ENCODE measurements at regions not wholly inside any gene's neighbourhood (a gene's known extent, or its start where the extent isn't known, plus 50 kb on each side); places are given as distances from the start of the nearest gene placed in this dataset.

GRCh38 chr15:96147267-96147666 lies 183.2 kb upstream of the NR2F2 start:
- intact Hi-C loops (cut with micrococcal nuclease; ENCODE audit: unreplicated experiment) = no loop called here
- no peak overlapping the region for H2AFZ ChIP-seq (ENCODE audit: low read length)
- no peak overlapping the region for H3K4me2 ChIP-seq (ENCODE audit: low read depth, low read length)
- no peaks in the 10 kb centered on the region for H4K20me1 ChIP-seq (ENCODE audit: insufficient read depth, low read length)
- ChIA-PET CTCF (ENCODE audit: low intra/inter-chr PET ratio, low total read pairs) (no interaction called here), POLR2A (interaction anchor here (0.6 to 1.0 kb wide), 2 partner anchors 24 to 37 kb away, joined by 4 read pairs; no protein-coding TSS in a partner anchor)
- H3K4me3 ChIP-seq (replicated peaks in 1 of 3; ENCODE audit: insufficient read depth in 1 of 3, low read depth in 2 of 3, low read length in 3 of 3) = no peak overlapping the region
- in situ Hi-C loops (cut with HindIII; ENCODE audit: extremely low pct_ligation_motif_present, low pct_unique_long_range_greater_than_20kb) = no loop called here
- ATAC-seq = no peak
- H3K79me2 ChIP-seq (ENCODE audit: insufficient read depth, low read length) = no peaks in the 10 kb centered on the region
- DNase-seq (ENCODE audit: low spot score) = no peak
- no peaks in the 10 kb centered on the region for H3K36me3 ChIP-seq (replicated peaks in 1 of 2; ENCODE audit: control insufficient read depth in 1 of 2, insufficient read depth in 2 of 2, low read length in 2 of 2)
- no peaks in the 10 kb centered on the region for H3K27me3 ChIP-seq (ENCODE audit: control insufficient read depth in 1 of 2, insufficient read depth in 2 of 2, low read length in 2 of 2)
- no peak for FAIRE-seq
- no TSS peak for BruUV-seq (replicated peaks)
- 82% methylated on average over 3 of the region's 3 CpGs for WGBS (ENCODE audit: low lambda C conversion rate)
- no peak overlapping the region for H3K9ac ChIP-seq (ENCODE audit: insufficient read depth, low read depth, low read length)
- peaks cover 26% of the 10 kb centered on the region for H3K4me1 ChIP-seq (ENCODE audit: insufficient read depth, low read length)
- H3K27ac ChIP-seq (ENCODE audit: extremely low read length, insufficient read depth, low read length) = no peak overlapping the region
- no peaks in the 10 kb centered on the region for H3K9me3 ChIP-seq (ENCODE audit: low read length)
- TF ChIP-seq, protein P1, sequence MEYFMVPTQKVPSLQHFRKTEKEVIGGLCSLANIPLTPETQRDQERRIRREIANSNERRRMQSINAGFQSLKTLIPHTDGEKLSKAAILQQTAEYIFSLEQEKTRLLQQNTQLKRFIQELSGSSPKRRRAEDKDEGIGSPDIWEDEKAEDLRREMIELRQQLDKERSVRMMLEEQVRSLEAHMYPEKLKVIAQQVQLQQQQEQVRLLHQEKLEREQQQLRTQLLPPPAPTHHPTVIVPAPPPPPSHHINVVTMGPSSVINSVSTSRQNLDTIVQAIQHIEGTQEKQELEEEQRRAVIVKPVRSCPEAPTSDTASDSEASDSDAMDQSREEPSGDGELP (IDR thresholded peaks at IDR 0.05; ENCODE audit: borderline replicate concordance, low read depth) = no peak
- no peak for TF ChIP-seq SRY (CRISPR knock-in tag; IDR thresholded peaks at IDR 0.05)
- TF ChIP-seq TCF12 (IDR thresholded peaks at IDR 0.05) = no peak
- TF ChIP-seq TCF12 (CRISPR knock-in tag; IDR thresholded peaks at IDR 0.05) = no peak
- no peak for TF ChIP-seq ZNF232 (CRISPR knock-in tag; IDR thresholded peaks at IDR 0.05; ENCODE audit: borderline replicate concordance)
- TF ChIP-seq, protein P2, sequence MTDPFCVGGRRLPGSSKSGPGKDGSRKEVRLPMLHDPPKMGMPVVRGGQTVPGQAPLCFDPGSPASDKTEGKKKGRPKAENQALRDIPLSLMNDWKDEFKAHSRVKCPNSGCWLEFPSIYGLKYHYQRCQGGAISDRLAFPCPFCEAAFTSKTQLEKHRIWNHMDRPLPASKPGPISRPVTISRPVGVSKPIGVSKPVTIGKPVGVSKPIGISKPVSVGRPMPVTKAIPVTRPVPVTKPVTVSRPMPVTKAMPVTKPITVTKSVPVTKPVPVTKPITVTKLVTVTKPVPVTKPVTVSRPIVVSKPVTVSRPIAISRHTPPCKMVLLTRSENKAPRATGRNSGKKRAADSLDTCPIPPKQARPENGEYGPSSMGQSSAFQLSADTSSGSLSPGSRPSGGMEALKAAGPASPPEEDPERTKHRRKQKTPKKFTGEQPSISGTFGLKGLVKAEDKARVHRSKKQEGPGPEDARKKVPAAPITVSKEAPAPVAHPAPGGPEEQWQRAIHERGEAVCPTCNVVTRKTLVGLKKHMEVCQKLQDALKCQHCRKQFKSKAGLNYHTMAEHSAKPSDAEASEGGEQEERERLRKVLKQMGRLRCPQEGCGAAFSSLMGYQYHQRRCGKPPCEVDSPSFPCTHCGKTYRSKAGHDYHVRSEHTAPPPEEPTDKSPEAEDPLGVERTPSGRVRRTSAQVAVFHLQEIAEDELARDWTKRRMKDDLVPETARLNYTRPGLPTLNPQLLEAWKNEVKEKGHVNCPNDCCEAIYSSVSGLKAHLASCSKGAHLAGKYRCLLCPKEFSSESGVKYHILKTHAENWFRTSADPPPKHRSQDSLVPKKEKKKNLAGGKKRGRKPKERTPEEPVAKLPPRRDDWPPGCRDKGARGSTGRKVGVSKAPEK (CRISPR knock-in tag; IDR thresholded peaks at IDR 0.05; ENCODE audit: borderline replicate concordance) = no peak
- no peak for TF ChIP-seq TARDBP (CRISPR knock-in tag; IDR thresholded peaks at IDR 0.05)
- no peak for TF ChIP-seq PLSCR1 (CRISPR knock-in tag; IDR thresholded peaks at IDR 0.05; ENCODE audit: borderline replicate concordance)
- TF ChIP-seq ZNF564 (CRISPR knock-in tag; IDR thresholded peaks at IDR 0.05) = no peak
- TF ChIP-seq, protein P3, sequence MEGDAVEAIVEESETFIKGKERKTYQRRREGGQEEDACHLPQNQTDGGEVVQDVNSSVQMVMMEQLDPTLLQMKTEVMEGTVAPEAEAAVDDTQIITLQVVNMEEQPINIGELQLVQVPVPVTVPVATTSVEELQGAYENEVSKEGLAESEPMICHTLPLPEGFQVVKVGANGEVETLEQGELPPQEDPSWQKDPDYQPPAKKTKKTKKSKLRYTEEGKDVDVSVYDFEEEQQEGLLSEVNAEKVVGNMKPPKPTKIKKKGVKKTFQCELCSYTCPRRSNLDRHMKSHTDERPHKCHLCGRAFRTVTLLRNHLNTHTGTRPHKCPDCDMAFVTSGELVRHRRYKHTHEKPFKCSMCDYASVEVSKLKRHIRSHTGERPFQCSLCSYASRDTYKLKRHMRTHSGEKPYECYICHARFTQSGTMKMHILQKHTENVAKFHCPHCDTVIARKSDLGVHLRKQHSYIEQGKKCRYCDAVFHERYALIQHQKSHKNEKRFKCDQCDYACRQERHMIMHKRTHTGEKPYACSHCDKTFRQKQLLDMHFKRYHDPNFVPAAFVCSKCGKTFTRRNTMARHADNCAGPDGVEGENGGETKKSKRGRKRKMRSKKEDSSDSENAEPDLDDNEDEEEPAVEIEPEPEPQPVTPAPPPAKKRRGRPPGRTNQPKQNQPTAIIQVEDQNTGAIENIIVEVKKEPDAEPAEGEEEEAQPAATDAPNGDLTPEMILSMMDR (CRISPR knock-in tag; IDR thresholded peaks at IDR 0.05) = no peak
- TF ChIP-seq MLLT10 (CRISPR knock-in tag; IDR thresholded peaks at IDR 0.05) = no peak
- TF ChIP-seq, protein P4, sequence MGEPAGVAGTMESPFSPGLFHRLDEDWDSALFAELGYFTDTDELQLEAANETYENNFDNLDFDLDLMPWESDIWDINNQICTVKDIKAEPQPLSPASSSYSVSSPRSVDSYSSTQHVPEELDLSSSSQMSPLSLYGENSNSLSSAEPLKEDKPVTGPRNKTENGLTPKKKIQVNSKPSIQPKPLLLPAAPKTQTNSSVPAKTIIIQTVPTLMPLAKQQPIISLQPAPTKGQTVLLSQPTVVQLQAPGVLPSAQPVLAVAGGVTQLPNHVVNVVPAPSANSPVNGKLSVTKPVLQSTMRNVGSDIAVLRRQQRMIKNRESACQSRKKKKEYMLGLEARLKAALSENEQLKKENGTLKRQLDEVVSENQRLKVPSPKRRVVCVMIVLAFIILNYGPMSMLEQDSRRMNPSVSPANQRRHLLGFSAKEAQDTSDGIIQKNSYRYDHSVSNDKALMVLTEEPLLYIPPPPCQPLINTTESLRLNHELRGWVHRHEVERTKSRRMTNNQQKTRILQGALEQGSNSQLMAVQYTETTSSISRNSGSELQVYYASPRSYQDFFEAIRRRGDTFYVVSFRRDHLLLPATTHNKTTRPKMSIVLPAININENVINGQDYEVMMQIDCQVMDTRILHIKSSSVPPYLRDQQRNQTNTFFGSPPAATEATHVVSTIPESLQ (CRISPR knock-in tag; conservative IDR thresholded peaks at IDR 0.05) = no peak
- TF ChIP-seq LRRFIP1 (CRISPR knock-in tag; conservative IDR thresholded peaks at IDR 0.05) = no peak
- no peak for TF ChIP-seq SIN3B (IDR thresholded peaks at IDR 0.05; ENCODE audit: low read length)
- no peak for TF ChIP-seq GFI1 (CRISPR knock-in tag; IDR thresholded peaks at IDR 0.05; ENCODE audit: borderline replicate concordance)
